Neutrophil (primary cell): ENCODE measurements at regions not wholly inside any gene's neighbourhood (a gene's known extent, or its start where the extent isn't known, plus 50 kb on each side); places are given as distances from the start of the nearest gene placed in this dataset.

Experiments
- H3K27ac ChIP-seq: fragments of 200-600 bp; sonication (generic); 2 replicates; pipeline ENCODE4 v1.5.1; 2016; ENCODE audit warnings: mild to moderate bottlenecking, moderate library complexity
- H3K27me3 ChIP-seq: fragments of 200-600 bp; sonication (generic); 2 replicates; pipeline ENCODE4 v1.6.0; 2016; ENCODE audit warnings: mild to moderate bottlenecking
- H3K36me3 ChIP-seq: fragments of 200-600 bp; sonication (generic); 2 replicates; pipeline ENCODE4 v1.5.1; 2017
- H3K4me1 ChIP-seq, 2 experiments: fragments of 200-600 bp in 1 of 2; sonication (generic) in 1 of 2; 1 replicate in 1 of 2; 2 replicates in 1 of 2; pipeline versions ENCODE4 v1.5.1 to v1.6.1; 2013 to 2016; ENCODE audit warnings: low read depth in 1 of 2, low read length in 1 of 2, mild to moderate bottlenecking in 1 of 2, moderate library complexity in 1 of 2; ENCODE audit not compliant: control insufficient read depth in 1 of 2, insufficient read depth in 1 of 2
- H3K4me3 ChIP-seq, 2 experiments: fragments of 200-600 bp in 1 of 2; sonication (generic) in 1 of 2; 1 replicate in 1 of 2; 2 replicates in 1 of 2; pipeline ENCODE4 v1.5.1; 2013 to 2016; ENCODE audit warnings: low read depth in 1 of 2, low read length in 1 of 2, mild to moderate bottlenecking in 1 of 2, moderate library complexity in 1 of 2
- H3K9me3 ChIP-seq: fragments of 200-600 bp; sonication (generic); 2 replicates; pipeline ENCODE4 v1.5.1; 2016
- TF ChIP-seq, protein P1 (sequence below): fragments of 200-600 bp; sonication (generic); IDR thresholded peaks from 2 replicates; pipeline ENCODE4 v1.5.1; 2016; ENCODE audit warnings: antibody characterized with exemption

- TF ChIP-seq, protein P1, sequence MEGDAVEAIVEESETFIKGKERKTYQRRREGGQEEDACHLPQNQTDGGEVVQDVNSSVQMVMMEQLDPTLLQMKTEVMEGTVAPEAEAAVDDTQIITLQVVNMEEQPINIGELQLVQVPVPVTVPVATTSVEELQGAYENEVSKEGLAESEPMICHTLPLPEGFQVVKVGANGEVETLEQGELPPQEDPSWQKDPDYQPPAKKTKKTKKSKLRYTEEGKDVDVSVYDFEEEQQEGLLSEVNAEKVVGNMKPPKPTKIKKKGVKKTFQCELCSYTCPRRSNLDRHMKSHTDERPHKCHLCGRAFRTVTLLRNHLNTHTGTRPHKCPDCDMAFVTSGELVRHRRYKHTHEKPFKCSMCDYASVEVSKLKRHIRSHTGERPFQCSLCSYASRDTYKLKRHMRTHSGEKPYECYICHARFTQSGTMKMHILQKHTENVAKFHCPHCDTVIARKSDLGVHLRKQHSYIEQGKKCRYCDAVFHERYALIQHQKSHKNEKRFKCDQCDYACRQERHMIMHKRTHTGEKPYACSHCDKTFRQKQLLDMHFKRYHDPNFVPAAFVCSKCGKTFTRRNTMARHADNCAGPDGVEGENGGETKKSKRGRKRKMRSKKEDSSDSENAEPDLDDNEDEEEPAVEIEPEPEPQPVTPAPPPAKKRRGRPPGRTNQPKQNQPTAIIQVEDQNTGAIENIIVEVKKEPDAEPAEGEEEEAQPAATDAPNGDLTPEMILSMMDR: no peak
- no peak overlapping the region for H3K27ac ChIP-seq
These were observed 397.4 kb downstream of the SOX9 start for GRCh38 chr17:72518159-72518732.

DNA sequence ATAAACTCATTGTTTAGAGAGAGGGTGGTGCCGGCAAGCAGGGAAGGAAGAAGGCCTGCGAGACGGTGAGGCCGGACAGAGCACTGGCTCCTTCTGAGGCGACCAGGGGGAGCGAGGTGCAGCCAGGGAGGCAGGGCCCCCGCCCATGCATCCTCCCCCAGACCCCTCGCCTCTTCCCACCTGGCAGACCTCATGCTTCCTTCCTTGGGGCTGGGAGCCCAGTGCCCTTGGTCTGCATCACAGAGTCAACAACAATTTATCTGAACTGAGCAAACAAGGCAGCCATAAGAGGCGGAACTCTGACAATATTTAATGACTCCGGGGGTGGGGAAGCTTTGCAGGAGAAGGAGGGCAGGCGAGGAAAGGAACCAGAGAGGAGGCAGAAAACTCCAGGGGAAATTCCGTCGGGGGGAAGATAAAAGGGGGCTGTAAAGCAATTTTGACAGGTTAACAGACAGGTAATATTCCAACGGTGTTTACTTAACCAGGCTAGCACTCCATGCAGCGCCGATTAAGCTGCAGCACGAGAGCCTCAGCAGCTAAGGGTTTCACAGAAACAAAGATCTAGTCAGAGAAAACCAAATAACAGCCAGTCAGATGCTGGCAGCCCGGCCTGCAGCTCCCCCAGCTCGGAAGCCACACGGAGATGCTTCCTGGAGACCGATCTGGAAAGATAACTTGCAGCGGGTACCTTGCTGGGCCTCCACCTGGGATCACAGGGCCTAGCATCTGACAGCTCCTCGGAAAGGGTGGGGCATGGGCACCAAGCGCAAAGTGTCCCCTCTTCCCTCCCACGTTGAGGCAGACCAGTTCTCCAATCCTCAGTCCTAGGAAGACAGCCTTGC is 398.2 kb downstream of the SOX9 start:
- no peaks in the 10 kb centered on the region for H3K4me1 ChIP-seq
- H3K9me3 ChIP-seq: no peaks in the 10 kb centered on the region
- H3K36me3 ChIP-seq: no peaks in the 10 kb centered on the region
- TF ChIP-seq, protein P1: no peak
- H3K27me3 ChIP-seq: peaks cover 42% of the 10 kb centered on the region
- H3K27ac ChIP-seq: no peak overlapping the region
- no peak overlapping the region for H3K4me3 ChIP-seq

More at GRCh38 chr17:72518159-72518732, 397.4 kb downstream of the SOX9 start:
- Histone ChIP-seq H3K9me3 (no peaks in the 10 kb centered on the region), H3K4me3 (no peak overlapping the region), H3K36me3 (no peaks in the 10 kb centered on the region), H3K27me3 (peaks cover 42% of the 10 kb centered on the region), H3K4me1 (no peaks in the 10 kb centered on the region)

DNA sequence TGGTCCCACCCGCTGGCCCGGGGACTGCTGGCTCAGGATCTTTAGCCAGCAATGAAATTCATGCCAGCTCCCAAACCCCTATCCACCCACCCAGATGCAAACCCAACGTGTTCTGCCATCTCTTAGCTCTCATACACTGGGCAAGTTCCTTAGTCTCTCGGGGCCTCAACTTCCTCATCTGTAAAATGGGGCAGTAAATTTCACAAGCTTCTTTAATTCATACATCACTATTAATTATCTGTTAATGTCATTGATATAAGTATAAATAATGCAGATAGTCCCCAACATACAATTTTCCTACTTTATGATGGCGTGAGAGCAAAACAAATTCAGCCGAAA is 398.7 kb downstream of the SOX9 start:
- peaks cover 42% of the 10 kb centered on the region for H3K27me3 ChIP-seq
- no peak overlapping the region for H3K4me3 ChIP-seq
- no peaks in the 10 kb centered on the region for H3K4me1 ChIP-seq
- no peaks in the 10 kb centered on the region for H3K9me3 ChIP-seq
- TF ChIP-seq, protein P1: no peak
- no peaks in the 10 kb centered on the region for H3K36me3 ChIP-seq
- H3K27ac ChIP-seq: no peak overlapping the region

DNA sequence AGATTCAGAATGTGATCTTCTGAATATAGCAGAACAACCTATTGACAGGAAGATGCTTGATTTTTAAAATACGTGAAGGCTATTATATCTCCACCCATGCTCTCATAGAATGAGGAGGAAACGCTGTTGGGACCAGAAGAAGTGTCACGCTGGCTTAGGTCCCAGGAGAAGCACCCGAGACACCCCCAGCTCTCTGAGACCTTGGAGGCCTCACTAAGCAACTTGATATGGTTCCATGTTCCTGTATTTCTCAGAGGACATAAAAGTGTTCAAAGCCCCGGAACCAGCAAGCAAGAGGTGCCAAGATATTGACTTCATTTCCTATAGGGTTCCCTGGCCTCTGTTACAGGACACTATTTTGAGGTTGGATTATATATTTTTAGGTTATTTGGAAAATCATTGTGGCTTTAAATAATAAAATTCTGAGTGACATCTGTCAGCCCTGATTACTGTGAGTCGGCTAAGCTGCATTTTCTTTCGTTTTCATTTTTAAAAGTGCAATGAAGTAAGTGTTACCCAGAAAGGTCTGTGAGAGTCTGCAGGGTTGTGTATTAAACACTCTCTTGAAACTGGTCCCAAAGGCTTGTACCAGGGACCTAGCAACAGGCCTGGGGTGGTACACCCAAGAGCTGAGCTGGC is 400.0 kb downstream of the SOX9 start:
- Histone ChIP-seq H3K4me1 (no peaks in the 10 kb centered on the region), H3K4me3 (no peak overlapping the region), H3K27me3 (peaks cover 41% of the 10 kb centered on the region), H3K36me3 (no peaks in the 10 kb centered on the region), H3K27ac (no peak overlapping the region), H3K9me3 (no peaks in the 10 kb centered on the region)
- TF ChIP-seq, protein P1: no peak

DNA sequence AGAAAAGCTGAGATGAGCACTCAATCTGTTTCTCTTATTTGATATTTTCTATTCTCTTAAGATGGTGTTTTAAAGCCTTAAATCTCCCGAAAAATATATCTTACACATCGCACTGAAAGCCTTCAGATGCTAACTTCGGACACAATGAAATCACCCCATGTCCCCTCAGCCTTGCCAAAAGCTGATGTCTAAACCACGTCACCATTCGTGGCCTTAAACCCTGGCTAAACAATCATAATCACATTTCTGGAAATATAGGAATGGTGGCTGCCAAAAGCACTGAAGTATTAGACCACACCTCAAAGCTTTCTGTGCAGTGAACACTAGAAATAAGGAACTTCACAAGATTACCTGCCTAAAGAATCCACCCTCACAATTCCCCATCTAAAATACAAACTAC is 402.7 kb downstream of the SOX9 start:
- Histone ChIP-seq H3K36me3 (no peaks in the 10 kb centered on the region), H3K4me1 (no peaks in the 10 kb centered on the region), H3K27ac (no peak overlapping the region), H3K27me3 (peaks cover 24% of the 10 kb centered on the region), H3K9me3 (no peaks in the 10 kb centered on the region), H3K4me3 (no peak overlapping the region)
- TF ChIP-seq, protein P1: no peak
